Epithelial cell of proximal tubule (primary cell): ENCODE measurements at regions not wholly inside any gene's neighbourhood (a gene's known extent, or its start where the extent isn't known, plus 50 kb on each side); places are given as distances from the start of the nearest gene placed in this dataset.

Experiments
- DNase-seq: peaks from one replicate; pipeline ENCODE4 v3.0.0-alpha.2; 2011; ENCODE audit warnings: low read depth
- H3K4me3 ChIP-seq: 2 replicates; pipeline ENCODE4 v1.5.1; 2011; ENCODE audit warnings: low read depth, mild to moderate bottlenecking, low read length
- TF ChIP-seq, protein P1 (sequence below): conservative IDR thresholded peaks from 2 replicates; pipeline ENCODE4 v1.5.1; 2012; ENCODE audit warnings: low read depth, mild to moderate bottlenecking, low read length

DNA sequence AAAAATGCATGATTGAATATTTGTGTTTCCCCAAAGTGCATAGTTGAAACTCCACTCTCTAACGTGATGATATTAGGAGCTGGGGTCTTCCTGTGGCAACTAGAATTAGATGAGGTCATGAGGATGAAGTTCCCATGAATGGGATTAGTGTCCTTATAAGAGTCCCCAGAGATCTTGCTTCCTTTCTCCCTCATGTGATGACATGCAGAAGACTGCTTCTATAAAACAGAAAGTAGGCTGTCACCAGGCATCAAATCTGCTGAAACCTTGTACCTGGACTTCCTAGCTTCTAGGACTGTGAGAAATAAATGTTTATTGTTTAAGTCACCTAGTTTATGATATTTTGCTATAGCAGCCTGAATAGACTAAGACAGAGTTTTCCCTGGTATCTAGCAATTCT, 586.5 kb upstream of the EPHA7 start:
- no peak for DNase-seq
- TF ChIP-seq, protein P1, sequence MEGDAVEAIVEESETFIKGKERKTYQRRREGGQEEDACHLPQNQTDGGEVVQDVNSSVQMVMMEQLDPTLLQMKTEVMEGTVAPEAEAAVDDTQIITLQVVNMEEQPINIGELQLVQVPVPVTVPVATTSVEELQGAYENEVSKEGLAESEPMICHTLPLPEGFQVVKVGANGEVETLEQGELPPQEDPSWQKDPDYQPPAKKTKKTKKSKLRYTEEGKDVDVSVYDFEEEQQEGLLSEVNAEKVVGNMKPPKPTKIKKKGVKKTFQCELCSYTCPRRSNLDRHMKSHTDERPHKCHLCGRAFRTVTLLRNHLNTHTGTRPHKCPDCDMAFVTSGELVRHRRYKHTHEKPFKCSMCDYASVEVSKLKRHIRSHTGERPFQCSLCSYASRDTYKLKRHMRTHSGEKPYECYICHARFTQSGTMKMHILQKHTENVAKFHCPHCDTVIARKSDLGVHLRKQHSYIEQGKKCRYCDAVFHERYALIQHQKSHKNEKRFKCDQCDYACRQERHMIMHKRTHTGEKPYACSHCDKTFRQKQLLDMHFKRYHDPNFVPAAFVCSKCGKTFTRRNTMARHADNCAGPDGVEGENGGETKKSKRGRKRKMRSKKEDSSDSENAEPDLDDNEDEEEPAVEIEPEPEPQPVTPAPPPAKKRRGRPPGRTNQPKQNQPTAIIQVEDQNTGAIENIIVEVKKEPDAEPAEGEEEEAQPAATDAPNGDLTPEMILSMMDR: no peak
- no peak overlapping the region for H3K4me3 ChIP-seq

DNA sequence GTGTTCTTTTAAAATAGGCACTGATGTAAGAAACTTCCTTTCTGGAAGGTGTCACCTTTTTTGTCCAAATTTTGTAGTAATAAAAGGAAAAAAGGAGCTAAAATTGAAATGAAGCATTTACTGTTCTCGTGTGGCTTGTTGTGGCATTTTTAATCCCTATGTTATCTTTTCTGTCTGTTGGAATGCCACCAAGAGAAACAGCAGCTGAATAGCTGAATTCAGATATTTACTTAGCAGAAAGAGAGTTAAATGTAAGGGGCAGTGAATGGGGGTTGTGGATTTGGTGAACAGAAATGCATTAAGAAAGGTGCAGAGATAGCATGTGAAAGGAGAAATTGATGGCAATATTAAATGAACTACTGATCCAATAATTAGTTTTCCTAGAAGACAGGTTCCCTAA, 573.6 kb upstream of the EPHA7 start:
- TF ChIP-seq, protein P1: no peak
- H3K4me3 ChIP-seq: no peak overlapping the region
- DNase-seq: no peak

DNA sequence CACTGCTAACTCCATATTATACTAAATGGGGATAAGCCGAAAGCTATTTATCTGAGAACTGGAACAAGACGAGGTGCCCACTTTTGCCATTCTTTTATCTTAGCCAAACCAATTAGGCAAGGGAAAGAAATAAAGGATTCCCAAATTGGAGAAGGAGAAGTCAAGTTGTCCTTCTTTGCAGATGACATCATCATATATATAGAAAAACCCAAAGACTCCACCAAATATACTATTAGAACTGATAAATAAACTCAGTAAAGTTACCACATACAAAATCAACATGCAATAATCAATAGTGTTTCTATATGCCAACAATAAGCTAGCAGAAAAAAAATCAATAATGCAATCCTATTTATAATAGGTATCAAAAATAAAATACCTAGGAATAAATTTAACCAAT, 570.3 kb upstream of the EPHA7 start:
- TF ChIP-seq, protein P1: no peak
- no peak for DNase-seq
- H3K4me3 ChIP-seq: no peak overlapping the region

DNA sequence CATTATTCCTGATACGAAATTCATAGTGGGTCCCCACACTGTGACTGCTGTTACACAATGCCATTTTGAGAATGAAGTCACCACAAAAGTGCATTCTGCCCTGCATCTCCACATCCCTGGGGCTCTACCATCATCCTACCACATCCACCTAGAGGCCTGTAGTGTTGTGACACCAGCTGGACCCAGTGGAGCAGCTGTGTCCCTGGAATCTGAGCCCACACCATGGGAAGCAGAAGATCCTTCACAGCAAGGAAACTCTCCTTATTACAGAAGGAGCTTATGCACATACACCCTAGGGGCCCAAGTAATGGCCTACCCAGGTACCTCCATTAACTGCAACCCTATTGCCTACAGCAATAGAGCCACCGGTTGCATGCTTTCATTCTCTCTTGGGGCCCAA, 566.6 kb upstream of the EPHA7 start:
- H3K4me3 ChIP-seq: no peak overlapping the region
- no peak for DNase-seq
- TF ChIP-seq, protein P1: no peak

DNA sequence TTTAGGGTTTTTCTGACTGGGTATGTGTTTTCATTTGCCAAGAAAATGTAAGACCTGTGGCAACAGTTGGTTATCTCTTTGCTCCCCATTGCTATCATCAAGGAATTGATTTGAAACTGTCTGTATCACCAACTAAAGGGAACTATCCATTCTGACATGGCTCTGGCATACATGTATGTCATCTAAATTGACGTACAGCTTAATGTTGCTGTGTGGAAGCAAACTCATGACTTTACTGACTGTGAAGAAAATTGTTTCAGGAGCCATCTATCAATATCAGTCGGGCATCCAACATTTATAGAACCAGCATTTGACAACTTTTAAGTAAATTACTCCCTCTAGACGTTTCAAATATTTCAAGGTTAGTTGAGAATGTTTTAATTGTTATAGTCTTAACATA, 555.8 kb upstream of the EPHA7 start:
- TF ChIP-seq, protein P1: no peak
- DNase-seq: no peak
- no peak overlapping the region for H3K4me3 ChIP-seq

DNA sequence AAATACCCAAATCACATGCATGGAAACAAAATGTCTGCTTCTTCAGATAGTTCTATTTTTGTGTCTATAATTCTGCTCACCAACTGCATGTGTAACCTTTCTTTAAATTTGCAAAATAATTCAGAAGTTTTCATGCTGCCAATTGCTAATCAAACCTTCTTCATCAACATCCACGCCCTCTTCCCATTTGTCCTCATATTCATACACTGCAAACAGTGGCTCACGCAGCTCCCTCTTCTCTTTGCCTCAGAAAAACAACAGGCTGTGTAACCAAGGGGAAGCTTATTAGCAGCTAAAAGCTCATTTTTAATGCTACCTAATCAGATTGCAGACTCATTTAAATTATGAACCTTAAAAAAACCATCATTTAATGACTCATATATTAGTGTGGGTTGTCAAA, 555.0 kb upstream of the EPHA7 start:
- TF ChIP-seq, protein P1: no peak
- DNase-seq: no peak
- no peak overlapping the region for H3K4me3 ChIP-seq

DNA sequence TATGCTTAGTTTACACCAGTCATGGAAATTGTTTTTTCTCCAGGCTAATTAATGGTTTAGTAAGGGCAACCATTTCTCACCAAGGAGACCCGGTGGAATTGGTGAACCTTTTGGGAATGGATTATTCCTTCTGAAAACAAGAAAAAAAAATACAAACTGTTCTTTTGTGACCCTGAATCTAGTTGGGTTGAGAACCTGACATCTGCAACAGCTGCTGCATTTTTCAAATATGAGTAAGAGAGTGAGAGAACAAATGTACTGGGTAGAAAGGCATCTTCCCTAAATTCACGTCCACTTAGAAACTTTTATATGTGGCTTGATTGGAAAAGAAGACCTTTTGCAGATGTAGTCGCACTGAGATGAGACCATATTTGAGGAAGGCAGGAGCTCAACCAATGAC, 553.4 kb upstream of the EPHA7 start:
- TF ChIP-seq, protein P1: no peak

More for the DNA sequence above, 553.4 kb upstream of the EPHA7 start:
- H3K4me3 ChIP-seq: no peak overlapping the region
- DNase-seq: no peak
